ENCODE measurements at regions not wholly inside any gene's neighbourhood (a gene's known extent, or its start where the extent isn't known, plus 50 kb on each side); places are given as distances from the start of the nearest gene placed in this dataset.

GRCh38 chr10:55146032-55146431 is 345.0 kb upstream of the PCDH15 start:
- no peak for DNase-seq (ENCODE audit: low read depth, low spot score)
- POLR2A ChIA-PET, result no interaction called here
- no peak for FAIRE-seq
- CTCF ChIA-PET, result no interaction called here
- Histone ChIP-seq H3K79me2 (ENCODE audit: control insufficient read depth, insufficient read depth, low read length) (no peaks in the 10 kb centered on the region), H3K4me1 (ENCODE audit: control insufficient read depth, insufficient read depth, low read length) (no peaks in the 10 kb centered on the region), H4K20me1 (ENCODE audit: control insufficient read depth, insufficient read depth) (no peaks in the 10 kb centered on the region), H2AFZ (ENCODE audit: control insufficient read depth, low read depth, low read length) (no peak overlapping the region), H3K27ac (ENCODE audit: control insufficient read depth, insufficient read depth) (no peak overlapping the region), H3K36me3 (ENCODE audit: control insufficient read depth in 2 of 2, insufficient read depth in 2 of 2, low read length in 1 of 2) (no peaks in the 10 kb centered on the region), H3K9ac (ENCODE audit: control insufficient read depth, insufficient read depth, low read length) (no peak overlapping the region), H3K27me3 (replicated peaks in 1 of 2; ENCODE audit: control insufficient read depth in 2 of 2, insufficient read depth in 2 of 2, low read length in 1 of 2) (no peaks in the 10 kb centered on the region), H3K4me2 (ENCODE audit: control insufficient read depth, insufficient read depth) (no peak overlapping the region), H3K4me3 (no peak overlapping the region), H3K9me3 (replicated peaks; ENCODE audit: control insufficient read depth, insufficient read depth, low read length) (no peaks in the 10 kb centered on the region)
- intact Hi-C loops (cut with micrococcal nuclease; ENCODE audit: unreplicated experiment), result no loop called here
- in situ Hi-C loops (cut with MboI), result no loop called here
- ATAC-seq, result no peak
- 15% methylated on average over 5 of the region's 5 CpGs for WGBS (ENCODE audit: insufficient coverage, insufficient replicate concordance, low lambda C conversion rate, missing lambda C conversion rate)
- RAD21 ChIA-PET (ENCODE audit: unreplicated experiment), result no interaction called here
- no TSS peak for BruUV-seq (replicated peaks)
- SMC1A ChIA-PET (ENCODE audit: uncharacterized antibody, unreplicated experiment), result interaction anchor here (1.1 kb wide), 1 partner anchor 32 kb away, joined by 3 read pairs; no protein-coding TSS in a partner anchor
- TF ChIP-seq ZZZ3 (IDR thresholded peaks at IDR 0.05; ENCODE audit: control insufficient read depth, insufficient read length, low read depth), result no peak
- TF ChIP-seq PRDM15 (CRISPR knock-in tag; IDR thresholded peaks at IDR 0.05), result no peak

DNA sequence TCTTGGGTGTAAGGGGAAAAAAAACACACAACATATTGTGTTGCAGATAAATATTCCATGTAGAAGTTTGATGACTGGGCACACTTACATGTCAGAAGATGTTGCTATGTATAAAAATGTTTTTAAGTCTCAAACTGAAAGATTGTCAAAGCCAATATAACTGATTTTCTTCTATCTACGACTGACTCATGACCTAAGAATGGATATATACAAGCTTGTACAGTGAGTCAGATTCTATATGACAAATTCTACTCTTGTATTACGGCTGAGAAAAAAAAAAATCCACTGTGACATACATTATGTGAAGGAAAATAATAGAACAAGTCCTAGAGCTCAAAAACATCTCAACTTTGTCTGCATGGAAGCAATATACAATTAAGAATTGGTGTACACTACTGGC is 343.0 kb upstream of the PCDH15 start:
- Histone ChIP-seq H2AFZ (ENCODE audit: control insufficient read depth, low read depth, low read length) (no peak overlapping the region), H3K4me1 (ENCODE audit: control insufficient read depth, insufficient read depth, low read length) (no peaks in the 10 kb centered on the region), H3K9me3 (replicated peaks; ENCODE audit: control insufficient read depth, insufficient read depth, low read length) (no peaks in the 10 kb centered on the region), H3K4me2 (ENCODE audit: control insufficient read depth, insufficient read depth) (no peak overlapping the region), H3K79me2 (ENCODE audit: control insufficient read depth, insufficient read depth, low read length) (no peaks in the 10 kb centered on the region), H4K20me1 (ENCODE audit: control insufficient read depth, insufficient read depth) (no peaks in the 10 kb centered on the region), H3K27me3 (replicated peaks in 1 of 2; ENCODE audit: control insufficient read depth in 2 of 2, insufficient read depth in 2 of 2, low read length in 1 of 2) (no peaks in the 10 kb centered on the region), H3K9ac (ENCODE audit: control insufficient read depth, insufficient read depth, low read length) (no peak overlapping the region), H3K36me3 (ENCODE audit: control insufficient read depth in 2 of 2, insufficient read depth in 2 of 2, low read length in 1 of 2) (no peaks in the 10 kb centered on the region), H3K4me3 (no peak overlapping the region), H3K27ac (ENCODE audit: control insufficient read depth, insufficient read depth) (no peak overlapping the region)
- RAD21 ChIA-PET (ENCODE audit: unreplicated experiment), result no interaction called here
- in situ Hi-C loops (cut with MboI) (no loop called here), intact Hi-C loops (cut with micrococcal nuclease; ENCODE audit: unreplicated experiment) (no loop called here)
- ATAC-seq (no peak), DNase-seq (ENCODE audit: low read depth, low spot score) (no peak), FAIRE-seq (no peak)
- no TSS peak for BruUV-seq (replicated peaks)
- 0% methylated on average over 2 of the region's 2 CpGs for WGBS (ENCODE audit: insufficient coverage, insufficient replicate concordance, low lambda C conversion rate, missing lambda C conversion rate)
- POLR2A ChIA-PET, result no interaction called here
- no peak for TF ChIP-seq IRF4 (IDR thresholded peaks at IDR 0.05; ENCODE audit: low read depth, low read length)
- no peak for TF ChIP-seq MYB (IDR thresholded peaks at IDR 0.05; ENCODE audit: borderline replicate concordance, low read depth, low read length)
- no peak for TF ChIP-seq TAF1 (IDR thresholded peaks at IDR 0.05; ENCODE audit: borderline replicate concordance, low read depth, low read length)
- TF ChIP-seq, protein P1, sequence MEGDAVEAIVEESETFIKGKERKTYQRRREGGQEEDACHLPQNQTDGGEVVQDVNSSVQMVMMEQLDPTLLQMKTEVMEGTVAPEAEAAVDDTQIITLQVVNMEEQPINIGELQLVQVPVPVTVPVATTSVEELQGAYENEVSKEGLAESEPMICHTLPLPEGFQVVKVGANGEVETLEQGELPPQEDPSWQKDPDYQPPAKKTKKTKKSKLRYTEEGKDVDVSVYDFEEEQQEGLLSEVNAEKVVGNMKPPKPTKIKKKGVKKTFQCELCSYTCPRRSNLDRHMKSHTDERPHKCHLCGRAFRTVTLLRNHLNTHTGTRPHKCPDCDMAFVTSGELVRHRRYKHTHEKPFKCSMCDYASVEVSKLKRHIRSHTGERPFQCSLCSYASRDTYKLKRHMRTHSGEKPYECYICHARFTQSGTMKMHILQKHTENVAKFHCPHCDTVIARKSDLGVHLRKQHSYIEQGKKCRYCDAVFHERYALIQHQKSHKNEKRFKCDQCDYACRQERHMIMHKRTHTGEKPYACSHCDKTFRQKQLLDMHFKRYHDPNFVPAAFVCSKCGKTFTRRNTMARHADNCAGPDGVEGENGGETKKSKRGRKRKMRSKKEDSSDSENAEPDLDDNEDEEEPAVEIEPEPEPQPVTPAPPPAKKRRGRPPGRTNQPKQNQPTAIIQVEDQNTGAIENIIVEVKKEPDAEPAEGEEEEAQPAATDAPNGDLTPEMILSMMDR (IDR thresholded peaks at IDR 0.05 in 2 of 3, conservative IDR thresholded peaks at IDR 0.05 in 1 of 3; ENCODE audit: control insufficient read depth in 2 of 3, extremely low read depth in 1 of 3, insufficient read depth in 1 of 3, low read depth in 3 of 3, low read length in 3 of 3), result no peak
- no peak for TF ChIP-seq RAD51 (IDR thresholded peaks at IDR 0.05)
- SMC1A ChIA-PET (ENCODE audit: uncharacterized antibody, unreplicated experiment), result no interaction called here
- CTCF ChIA-PET, result no interaction called here
